ENCODE measurements at regions not wholly inside any gene's neighbourhood (a gene's known extent, or its start where the extent isn't known, plus 50 kb on each side); places are given as distances from the start of the nearest gene placed in this dataset.
A peak's percentile ranks its signal among the peaks of the same experiment; 100 is the strongest.

GRCh38 chr16:6687593-6687992 lies 645.1 kb upstream of the RBFOX1 start:
- TF ChIP-seq TEAD4 (IDR thresholded peaks at IDR 0.05) (no peak), USF1 (IDR thresholded peaks at IDR 0.05) (peak; percentile 35; the same call in 1 of the 2 replicates)

GRCh38 chr16:6684076-6684673 lies 648.5 kb upstream of the RBFOX1 start:
- TF ChIP-seq CEBPB (IDR thresholded peaks at IDR 0.05): no peak
- peak; percentile 52 for TF ChIP-seq RAD21 (IDR thresholded peaks at IDR 0.05; ENCODE audit: low read depth)

GRCh38 chr16:6682142-6682811 lies 650.4 kb upstream of the RBFOX1 start:
- TF ChIP-seq NFIC (IDR thresholded peaks at IDR 0.05): no peak
- TF ChIP-seq USF1 (IDR thresholded peaks at IDR 0.05): no peak
- TF ChIP-seq CEBPB (IDR thresholded peaks at IDR 0.05): no peak
- no peak for TF ChIP-seq YY1 (IDR thresholded peaks at IDR 0.05; ENCODE audit: low read depth)
- no peak for TF ChIP-seq REST (IDR thresholded peaks at IDR 0.05; ENCODE audit: low read depth)
- no peak for TF ChIP-seq TCF12 (IDR thresholded peaks at IDR 0.05; ENCODE audit: low read depth)
- TF ChIP-seq CREB1 (IDR thresholded peaks at IDR 0.05; ENCODE audit: low read depth): no peak
- no peak for TF ChIP-seq ZBTB7A (IDR thresholded peaks at IDR 0.05; ENCODE audit: low read depth)
- TF ChIP-seq MAX (IDR thresholded peaks at IDR 0.05): no peak
- no peak for TF ChIP-seq FOXM1 (IDR thresholded peaks at IDR 0.05; ENCODE audit: borderline replicate concordance, low read depth)
- no peak for TF ChIP-seq RAD21 (IDR thresholded peaks at IDR 0.05; ENCODE audit: low read depth)
- TF ChIP-seq EGR1 (IDR thresholded peaks at IDR 0.05): no peak
- no peak for TF ChIP-seq EP300 (IDR thresholded peaks at IDR 0.05; ENCODE audit: borderline replicate concordance)
- TF ChIP-seq TEAD4 (IDR thresholded peaks at IDR 0.05): no peak

- no peak for TF ChIP-seq MAX (IDR thresholded peaks at IDR 0.05)
- no peak for TF ChIP-seq ZBTB7A (IDR thresholded peaks at IDR 0.05; ENCODE audit: low read depth)
- TF ChIP-seq REST (IDR thresholded peaks at IDR 0.05; ENCODE audit: low read depth): no peak
- no peak for TF ChIP-seq CREB1 (IDR thresholded peaks at IDR 0.05; ENCODE audit: low read depth)
- TF ChIP-seq EP300 (IDR thresholded peaks at IDR 0.05; ENCODE audit: borderline replicate concordance): no peak
- no peak for TF ChIP-seq EGR1 (IDR thresholded peaks at IDR 0.05)
- TF ChIP-seq TAF1 (IDR thresholded peaks at IDR 0.05; ENCODE audit: low read depth): no peak
- TF ChIP-seq USF1 (IDR thresholded peaks at IDR 0.05): no peak
These were observed 654.1 kb upstream of the RBFOX1 start for GRCh38 chr16:6678586-6678985.

GRCh38 chr16:6674071-6674470 lies 658.6 kb upstream of the RBFOX1 start:
- TF ChIP-seq TAF1 (IDR thresholded peaks at IDR 0.05; ENCODE audit: low read depth) (no peak), ZBTB7A (IDR thresholded peaks at IDR 0.05; ENCODE audit: low read depth) (no peak), TCF12 (IDR thresholded peaks at IDR 0.05; ENCODE audit: low read depth) (no peak), EGR1 (IDR thresholded peaks at IDR 0.05) (no peak), CEBPB (IDR thresholded peaks at IDR 0.05) (no peak), RAD21 (IDR thresholded peaks at IDR 0.05; ENCODE audit: low read depth) (no peak), REST (IDR thresholded peaks at IDR 0.05; ENCODE audit: low read depth) (no peak), EP300 (IDR thresholded peaks at IDR 0.05; ENCODE audit: borderline replicate concordance) (no peak), CREB1 (IDR thresholded peaks at IDR 0.05; ENCODE audit: low read depth) (no peak)

All from Ishikawa (cell line).